Prostate gland (tissue), 2 donors: ENCODE measurements at regions not wholly inside any gene's neighbourhood (a gene's known extent, or its start where the extent isn't known, plus 50 kb on each side); places are given as distances from the start of the nearest gene placed in this dataset.

Experiments
- CTCF ChIP-seq, 4 experiments: fragments of 200-600 bp in 2 of 4; fragments of 450-650 bp in 2 of 4; sonication (generic) in 2 of 4; IDR thresholded peaks; 1 replicate in 3 of 4; 2 replicates in 1 of 4; pipeline ENCODE4 v1.5.1; 2016 to 2019; ENCODE audit warnings: antibody characterized with exemption in 4 of 4, mild to moderate bottlenecking in 2 of 4, moderate library complexity in 2 of 4
- POLR2A ChIP-seq: fragments of 450-650 bp; IDR thresholded peaks from one replicate; pipeline ENCODE4 v1.6.1; 2016; ENCODE audit warnings: antibody characterized with exemption, mild to moderate bottlenecking

- no peak for TF ChIP-seq CTCF (IDR thresholded peaks at IDR 0.05)
- TF ChIP-seq POLR2A: no peak
Measured at GRCh38 chr11:122516686-122517085, 138.8 kb upstream of the UBASH3B start.
